DMS114 treated with DMSO at 0.1 percent for 48 hours (cell line): ENCODE measurements at regions not wholly inside any gene's neighbourhood (a gene's known extent, or its start where the extent isn't known, plus 50 kb on each side); places are given as distances from the start of the nearest gene placed in this dataset.
"Not testable (repeated sequence)": the region's sequence is repeated elsewhere in the genome, so short reads cannot be mapped to it uniquely, and the experiment has no call there.

Source experiments
- DNase-seq: peaks from one replicate; lab custom pipeline; 2025; ENCODE audit not compliant: unreplicated experiment; lab: John Stamatoyannopoulos, UW

DNA sequence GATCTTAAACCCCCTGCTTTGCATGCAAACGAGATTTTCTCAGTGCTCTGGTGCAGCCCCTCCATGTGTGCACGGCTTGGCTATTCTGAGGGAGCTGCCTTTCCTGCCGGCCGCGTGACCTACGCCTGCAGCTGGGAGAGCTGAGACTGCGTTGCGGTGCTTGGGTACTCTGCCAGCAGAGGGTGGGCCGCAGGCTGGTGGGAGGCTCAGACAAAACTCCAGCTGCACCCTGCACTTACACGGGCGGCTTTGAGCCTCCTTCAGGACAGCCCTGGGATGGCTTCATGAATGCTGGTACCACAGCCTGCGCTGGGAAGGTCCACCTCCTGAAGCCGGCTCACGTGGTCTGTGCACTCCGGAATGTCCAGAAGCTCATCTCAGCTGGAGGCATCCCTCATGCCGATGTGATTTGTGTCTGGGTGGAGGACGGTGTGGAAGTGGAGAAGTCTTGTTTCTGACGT, 223.7 kb downstream of the DLL1 start:
- DNase-seq, result no peak

DNA sequence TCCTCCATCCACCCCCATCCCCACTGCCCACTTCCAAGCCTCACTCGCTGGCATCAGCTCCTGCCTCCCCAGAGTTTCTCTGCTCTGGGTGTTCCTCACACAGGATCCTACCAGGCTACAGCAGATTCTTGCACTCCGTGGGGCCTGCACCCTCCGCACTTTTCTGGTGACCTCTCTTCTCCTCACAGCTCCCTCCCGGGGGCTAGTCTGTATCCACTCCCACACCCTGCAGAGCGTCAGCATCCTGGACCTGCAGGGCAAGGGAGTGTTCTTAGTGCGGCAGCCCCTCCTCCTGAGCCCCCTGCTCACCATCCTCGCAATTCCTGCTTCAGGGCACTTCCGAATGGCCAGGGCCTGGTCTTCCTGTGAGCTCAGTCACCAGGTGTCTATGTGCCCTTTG, 224.2 kb downstream of the DLL1 start:
- DNase-seq, result no peak

DNA sequence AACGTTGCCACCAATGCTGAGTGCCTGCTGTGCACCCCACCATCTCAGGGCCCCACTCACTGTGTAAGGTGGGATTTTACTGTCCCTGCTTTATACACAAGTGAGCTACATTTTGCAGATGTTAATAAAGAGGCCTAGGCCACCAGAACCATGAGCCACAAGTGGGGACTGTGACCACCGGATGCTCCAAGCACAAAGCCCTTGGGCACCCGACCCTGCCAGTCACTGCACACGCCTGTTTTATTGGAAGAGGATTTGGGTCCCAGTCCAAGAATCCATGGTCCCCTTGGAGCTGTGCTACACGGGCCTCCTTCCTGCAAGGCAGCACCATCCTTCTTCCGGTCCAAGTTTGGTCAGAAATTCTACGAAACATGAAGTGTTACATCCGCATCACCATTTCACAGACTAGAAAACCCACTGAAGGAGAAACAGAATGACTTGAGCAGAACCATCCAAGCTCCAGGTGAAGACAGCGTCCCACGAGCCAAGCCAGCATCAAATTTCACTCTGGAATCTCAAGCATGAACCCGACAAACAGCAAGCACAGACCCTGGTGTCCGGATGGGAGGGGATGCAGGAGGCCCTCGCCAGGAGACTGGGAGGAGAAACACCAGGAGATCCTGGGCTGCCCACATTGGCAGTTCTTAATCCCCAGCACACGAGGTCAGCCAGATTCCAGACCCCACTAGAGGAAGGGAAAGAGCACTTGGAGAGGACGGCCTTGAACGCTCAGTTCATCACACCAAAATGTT, 226.9 kb downstream of the DLL1 start:
- no peak for DNase-seq

DNA sequence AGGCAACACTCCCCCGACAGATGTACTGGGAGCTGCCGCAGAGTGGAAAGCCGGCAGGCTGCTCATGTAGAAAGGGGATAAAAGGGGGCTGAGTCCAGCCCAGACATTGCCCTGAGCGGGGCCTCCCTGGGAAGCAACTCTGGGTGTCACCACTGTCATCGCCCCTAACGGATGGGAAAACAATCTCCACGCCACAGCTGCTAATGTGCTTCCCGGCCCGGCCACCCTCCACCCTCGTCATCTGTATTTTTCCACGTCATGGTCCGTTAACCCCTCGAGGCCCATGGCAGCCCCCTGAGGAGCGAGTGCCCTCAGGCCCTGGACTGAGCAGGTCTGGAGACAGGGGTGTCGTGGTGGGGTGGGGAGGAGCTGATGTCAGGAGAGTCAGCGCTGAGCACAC, 227.4 kb downstream of the DLL1 start:
- no peak for DNase-seq

DNA sequence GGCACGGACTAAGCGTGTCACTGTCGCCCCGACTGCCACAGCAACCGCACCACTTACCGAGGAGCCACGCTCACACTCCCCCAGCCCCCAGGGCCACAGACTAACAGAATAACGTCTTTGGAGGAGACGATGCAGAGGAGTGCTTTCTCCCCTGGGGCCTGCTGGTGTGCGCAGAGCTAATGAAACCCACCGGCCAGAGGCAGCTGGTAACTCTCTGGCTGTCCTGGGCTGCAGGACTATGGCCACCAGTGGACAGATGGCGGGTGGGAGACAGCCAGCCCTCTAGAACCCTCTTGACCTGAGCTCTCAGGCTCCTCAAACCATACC, 228.0 kb downstream of the DLL1 start:
- DNase-seq, result no peak

- no peak for DNase-seq
Measured at GRCh38 chr6:170062209-170062914, 228.5 kb downstream of the DLL1 start.

GRCh38 chr6:170058878-170059485, 231.9 kb downstream of the DLL1 start:
- DNase-seq, result no peak

DNA sequence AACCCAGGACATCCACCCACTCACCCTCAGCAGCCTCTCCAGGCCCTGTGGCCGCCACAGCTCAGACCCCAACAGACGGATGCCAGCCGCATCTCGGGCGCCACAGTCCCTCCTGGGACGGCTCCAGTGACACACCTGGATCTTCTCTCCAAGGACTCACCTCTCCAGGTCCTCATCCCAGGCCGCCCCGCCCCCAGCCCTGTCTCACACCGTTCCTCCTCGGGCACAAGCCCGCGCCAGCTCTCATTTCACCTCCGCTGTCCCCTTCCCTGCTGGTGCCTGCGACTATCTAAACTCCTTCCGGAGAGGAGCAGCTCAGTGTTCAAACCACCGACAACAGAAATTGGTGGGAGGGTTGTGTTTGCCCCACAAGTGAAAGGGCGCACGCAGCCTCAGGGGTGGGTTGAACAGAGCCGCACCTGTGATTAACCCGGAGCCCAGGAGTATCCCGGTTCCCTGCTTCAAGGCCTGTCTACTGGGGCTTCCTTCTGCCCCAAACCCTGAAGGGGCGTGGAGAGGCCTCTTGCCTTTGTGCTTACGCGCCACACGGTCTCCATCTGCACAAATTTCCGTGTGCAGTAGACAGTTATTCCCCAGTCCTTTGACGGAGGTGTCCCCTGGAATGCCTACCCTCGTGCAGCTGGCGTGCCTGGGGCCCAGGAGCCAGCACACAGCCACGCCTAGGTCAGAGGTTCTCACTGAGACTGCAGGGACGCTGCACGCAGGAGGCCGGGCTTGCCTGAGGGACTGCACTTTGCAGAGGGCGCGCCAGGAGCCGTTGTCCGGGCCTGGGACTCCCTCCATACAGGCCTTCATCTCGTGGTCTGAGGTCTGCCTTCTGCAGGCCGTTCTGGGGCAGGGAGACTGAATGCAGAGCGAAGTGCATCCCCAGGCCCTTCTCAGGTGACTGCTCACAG, 232.7 kb downstream of the DLL1 start:
- no peak for DNase-seq

DNA sequence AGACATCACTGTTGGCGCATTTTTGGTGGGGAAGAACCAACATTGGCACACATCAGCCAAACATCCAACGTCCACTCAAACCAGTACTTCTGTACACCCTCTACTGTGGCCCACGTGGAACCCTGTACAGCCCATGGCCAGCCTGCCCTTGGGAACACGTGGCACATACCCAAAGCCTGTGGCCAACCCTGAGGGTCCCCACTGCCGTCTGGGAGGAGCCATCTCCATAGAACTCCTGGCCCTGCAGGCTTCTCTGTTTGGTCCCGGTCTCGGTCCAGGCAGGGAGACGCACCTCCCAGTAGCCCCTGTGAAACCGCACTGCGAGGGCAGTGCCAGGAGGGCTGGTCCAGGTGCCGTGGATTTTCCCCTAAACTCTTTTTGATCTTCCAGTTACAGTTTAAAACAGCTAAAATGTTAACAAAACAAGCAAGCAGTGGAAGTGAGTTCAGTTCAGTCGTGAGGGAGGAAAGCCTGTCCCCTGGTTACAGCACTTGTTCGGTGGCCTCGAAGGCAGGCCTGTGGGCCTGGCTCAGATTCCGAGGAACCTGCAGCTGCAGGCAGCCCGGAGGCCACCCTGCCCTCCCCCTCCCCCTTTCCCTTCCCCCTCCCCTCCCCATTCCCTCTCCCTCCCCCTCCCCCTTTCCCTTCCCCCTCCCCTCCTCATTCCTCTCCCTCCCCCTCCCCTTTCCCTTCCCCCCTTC, 233.7 kb downstream of the DLL1 start:
- DNase-seq, result no peak

GRCh38 chr6:170056278-170056711, 234.6 kb downstream of the DLL1 start:
- DNase-seq, result no peak

DNA sequence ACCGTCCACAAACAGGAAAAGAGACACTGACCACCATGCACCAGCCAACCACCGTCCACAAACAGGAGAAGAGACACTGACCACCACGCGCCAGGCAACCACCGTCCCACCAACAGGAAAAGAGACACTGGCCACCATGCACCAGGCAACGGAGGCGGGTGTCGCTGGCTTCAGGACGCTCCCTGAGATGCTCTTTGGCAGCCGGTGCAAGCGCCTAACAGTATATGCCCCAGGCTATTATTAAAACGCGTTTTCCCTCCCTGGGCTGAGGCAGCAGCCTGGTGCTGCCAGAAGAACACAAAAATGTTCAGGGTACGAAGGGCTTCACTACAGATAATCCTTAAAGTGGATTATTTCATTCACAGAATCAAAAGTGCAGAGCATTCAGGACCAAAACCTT, 235.1 kb downstream of the DLL1 start:
- DNase-seq, result not testable (repeated sequence)

DNA sequence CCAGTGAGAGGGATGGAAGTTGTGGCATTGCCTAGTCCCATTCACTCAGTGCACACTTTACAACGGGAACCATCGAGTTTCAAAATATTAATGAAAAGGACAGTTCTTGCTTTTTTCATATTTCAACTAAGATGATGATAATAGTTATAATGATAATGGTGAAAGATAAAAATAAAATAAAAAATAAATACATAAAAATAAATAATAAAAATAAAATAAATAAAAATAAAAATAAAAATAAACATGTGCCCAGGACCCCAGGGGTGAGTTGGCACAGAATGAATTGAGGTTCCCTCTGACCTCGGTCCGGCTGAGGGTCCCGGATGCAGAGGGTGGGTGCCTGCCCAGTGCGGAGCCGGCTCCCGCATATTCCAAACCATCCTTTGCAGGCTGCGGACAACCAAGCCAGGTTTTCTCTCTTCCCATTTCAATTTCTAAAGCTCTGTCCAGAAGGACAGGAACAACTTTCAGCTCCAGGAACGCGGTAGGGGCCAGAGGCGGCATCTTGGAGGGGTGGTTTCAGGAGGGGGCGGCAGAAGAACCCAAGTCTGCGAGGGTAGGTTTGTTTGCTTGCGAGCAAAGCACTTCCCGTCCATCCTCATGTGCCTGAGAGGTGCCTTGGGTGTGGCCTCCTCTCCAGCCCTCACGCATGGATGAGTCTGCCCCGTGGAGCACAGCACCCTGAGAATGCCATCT, 236.8 kb downstream of the DLL1 start:
- DNase-seq, result no peak

- no peak for DNase-seq
Measured at GRCh38 chr6:170052991-170053821, 237.7 kb downstream of the DLL1 start.

DNA sequence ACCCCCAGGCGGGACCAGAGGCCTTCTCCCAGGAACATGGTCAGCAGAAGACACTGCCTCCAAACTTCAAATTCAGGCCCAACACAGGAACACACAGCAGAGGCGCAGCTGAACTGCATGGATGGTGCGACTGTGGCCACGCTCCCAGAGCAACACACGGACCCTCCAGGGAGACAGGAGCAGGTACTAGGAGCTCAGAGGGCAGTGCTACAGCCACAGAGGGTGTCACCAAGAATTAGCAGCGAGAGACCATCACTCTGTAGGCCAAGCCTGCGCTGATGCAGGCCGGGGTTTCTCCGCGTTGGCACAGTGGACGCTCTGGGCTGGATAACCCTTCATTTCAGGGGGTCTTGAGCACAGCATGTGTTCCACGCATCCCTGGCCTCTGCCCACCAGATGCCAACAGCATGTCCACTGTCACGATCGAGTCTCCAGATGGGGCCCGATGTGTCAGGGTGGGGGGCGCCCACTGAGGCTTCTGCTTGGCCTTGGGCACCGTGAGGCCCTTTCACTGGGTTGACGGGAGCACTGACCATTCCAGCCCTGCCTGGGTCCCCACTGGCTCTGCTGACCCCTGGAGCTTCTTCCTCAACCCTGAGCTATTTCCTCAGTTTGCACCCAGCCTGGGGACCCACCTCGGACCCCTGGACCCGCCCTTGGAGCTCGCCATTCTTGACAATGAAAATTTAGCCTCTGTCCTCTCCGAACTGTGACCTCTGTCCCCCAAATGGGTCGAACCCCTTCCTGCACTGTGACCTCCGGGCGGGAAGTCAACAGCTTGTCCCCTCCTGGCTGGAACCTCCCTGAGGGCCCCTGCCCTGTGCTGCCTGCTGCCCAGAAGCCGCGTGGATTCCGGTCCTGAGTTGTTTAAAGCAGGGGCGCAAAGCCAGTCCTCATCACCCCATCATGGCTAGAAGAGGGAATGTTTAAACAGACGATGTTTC, 239.4 kb downstream of the DLL1 start:
- DNase-seq, result no peak

GRCh38 chr6:170050591-170051041, 240.3 kb downstream of the DLL1 start:
- no peak for DNase-seq

GRCh38 chr6:170049641-170050561, 241.0 kb downstream of the DLL1 start:
- DNase-seq, result no peak
